GM23338 (cell line): ENCODE measurements at regions not wholly inside any gene's neighbourhood (a gene's known extent, or its start where the extent isn't known, plus 50 kb on each side); places are given as distances from the start of the nearest gene placed in this dataset.

ENCODE experiments used
- CTCF ChIP-seq, 2 experiments: fragments of 200-600 bp in 1 of 2; sonication (generic) in 1 of 2; conservative IDR thresholded peaks; 2 replicates each; pipeline versions ENCODE4 v1.5.1 to v1.6.1; 2016 to 2017; ENCODE audit warnings: antibody characterized with exemption in 2 of 2, low read depth in 2 of 2, mild to moderate bottlenecking in 2 of 2, moderate library complexity in 1 of 2
- EZH2phosphoT487 ChIP-seq: fragments of 200-600 bp; sonication (generic); IDR thresholded peaks from one replicate; pipeline ENCODE4 v1.8.1; 2018; ENCODE audit warnings: antibody characterized with exemption; ENCODE audit not compliant: unreplicated experiment
- JUNB ChIP-seq: IDR thresholded peaks from one replicate; pipeline ENCODE4 v1.6.1; 2016; ENCODE audit warnings: antibody characterized with exemption; ENCODE audit not compliant: unreplicated experiment
- POLR2AphosphoS5 ChIP-seq: IDR thresholded peaks from 2 replicates; pipeline ENCODE4 v1.6.1; 2016; ENCODE audit warnings: antibody characterized with exemption, low read depth
- REST ChIP-seq: IDR thresholded peaks from one replicate; pipeline ENCODE4 v1.6.1; 2018; ENCODE audit warnings: antibody characterized with exemption; ENCODE audit not compliant: unreplicated experiment

- TF ChIP-seq EZH2phosphoT487 (no peak), CTCF (conservative IDR thresholded peaks at IDR 0.05; ENCODE audit: low read depth in 2 of 2) (no peak; a peak in 1 of 4 replicates), POLR2AphosphoS5 (no peak; the same call in 1 of the 2 replicates), JUNB (no peak), REST (no peak)
Measured at GRCh38 chr7:51949726-51950644, 633.4 kb upstream of the COBL start.
